ENCODE measurements at regions not wholly inside any gene's neighbourhood (a gene's known extent, or its start where the extent isn't known, plus 50 kb on each side); places are given as distances from the start of the nearest gene placed in this dataset.

DNA sequence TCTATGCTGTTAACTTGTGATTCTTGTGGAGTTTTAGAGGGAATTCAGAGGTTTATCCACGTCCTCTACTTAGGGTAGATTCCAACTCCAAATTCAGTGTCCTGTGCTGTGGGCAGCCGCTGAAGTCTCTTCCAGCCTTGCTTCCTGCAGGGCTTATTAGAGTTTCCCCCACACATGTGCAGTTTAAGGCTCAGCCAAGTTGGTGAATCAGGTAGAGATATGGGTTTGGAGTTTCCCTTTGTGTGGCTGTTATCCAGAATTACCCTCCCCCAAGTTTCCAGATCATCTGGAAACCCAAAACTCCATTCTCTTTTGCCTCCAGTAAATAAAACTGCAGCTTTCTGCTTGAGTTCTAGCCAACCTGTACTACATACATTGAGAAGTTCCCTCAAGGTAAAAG, 853.7 kb downstream of the GALC start:
- no peak overlapping the region for H3K4me3 Mint-ChIP-seq
- H3K9me3 Mint-ChIP-seq, result peaks cover 8% of the 10 kb centered on the region
- no peaks in the 10 kb centered on the region for H3K4me1 Mint-ChIP-seq
- ChIA-PET CTCF (no interaction called here), POLR2A (no interaction called here)
- H3K36me3 Mint-ChIP-seq (ENCODE audit: low read depth), result no peaks in the 10 kb centered on the region
- H3K27ac Mint-ChIP-seq, result no peak overlapping the region
- H3K27me3 Mint-ChIP-seq, result no peaks in the 10 kb centered on the region
- ATAC-seq (ENCODE audit: low read depth) (no peak), DNase-seq (no peak)
- intact Hi-C loops (cut with micrococcal nuclease), result no loop called here
- TF ChIP-seq, protein P1, sequence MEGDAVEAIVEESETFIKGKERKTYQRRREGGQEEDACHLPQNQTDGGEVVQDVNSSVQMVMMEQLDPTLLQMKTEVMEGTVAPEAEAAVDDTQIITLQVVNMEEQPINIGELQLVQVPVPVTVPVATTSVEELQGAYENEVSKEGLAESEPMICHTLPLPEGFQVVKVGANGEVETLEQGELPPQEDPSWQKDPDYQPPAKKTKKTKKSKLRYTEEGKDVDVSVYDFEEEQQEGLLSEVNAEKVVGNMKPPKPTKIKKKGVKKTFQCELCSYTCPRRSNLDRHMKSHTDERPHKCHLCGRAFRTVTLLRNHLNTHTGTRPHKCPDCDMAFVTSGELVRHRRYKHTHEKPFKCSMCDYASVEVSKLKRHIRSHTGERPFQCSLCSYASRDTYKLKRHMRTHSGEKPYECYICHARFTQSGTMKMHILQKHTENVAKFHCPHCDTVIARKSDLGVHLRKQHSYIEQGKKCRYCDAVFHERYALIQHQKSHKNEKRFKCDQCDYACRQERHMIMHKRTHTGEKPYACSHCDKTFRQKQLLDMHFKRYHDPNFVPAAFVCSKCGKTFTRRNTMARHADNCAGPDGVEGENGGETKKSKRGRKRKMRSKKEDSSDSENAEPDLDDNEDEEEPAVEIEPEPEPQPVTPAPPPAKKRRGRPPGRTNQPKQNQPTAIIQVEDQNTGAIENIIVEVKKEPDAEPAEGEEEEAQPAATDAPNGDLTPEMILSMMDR (IDR thresholded peaks at IDR 0.05), result no peak

DNA sequence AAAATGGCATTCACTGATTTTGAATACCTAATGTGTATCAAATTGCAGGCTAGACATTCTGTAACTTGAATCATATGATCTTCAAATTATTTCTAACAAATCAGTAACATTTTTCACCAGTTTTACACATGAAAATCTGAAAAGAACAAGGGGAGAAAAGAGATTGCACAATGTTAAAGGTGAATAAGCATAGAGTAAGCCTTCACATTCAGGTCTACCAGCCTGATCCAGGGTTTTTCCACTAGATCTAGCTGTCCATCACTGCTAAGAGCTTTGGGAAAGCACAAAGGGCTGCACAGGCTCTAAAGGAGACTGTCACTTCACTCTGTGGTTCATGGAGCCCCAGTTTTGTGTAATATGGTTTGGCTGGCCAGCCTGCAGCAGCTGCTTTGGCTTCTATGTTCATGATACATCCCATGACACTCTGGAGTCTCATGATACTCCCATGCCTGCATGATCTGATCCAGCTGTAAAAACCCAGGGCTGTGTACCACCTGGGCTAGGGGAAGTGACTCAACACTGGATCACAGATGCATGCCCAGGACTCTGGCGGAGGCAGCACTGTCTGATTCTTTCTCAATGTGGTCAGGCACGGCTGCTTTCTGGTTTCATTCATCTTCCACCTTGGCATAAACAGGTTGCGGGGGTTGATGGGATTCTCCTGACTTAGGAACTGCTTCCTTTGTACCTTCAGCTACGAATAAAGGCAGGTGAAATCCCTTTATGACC, 859.7 kb downstream of the GALC start:
- TF ChIP-seq, protein P1 (IDR thresholded peaks at IDR 0.05), result no peak
- H3K4me3 Mint-ChIP-seq, result no peak overlapping the region
- no peaks in the 10 kb centered on the region for H3K36me3 Mint-ChIP-seq (ENCODE audit: low read depth)
- peaks cover 8% of the 10 kb centered on the region for H3K9me3 Mint-ChIP-seq
- intact Hi-C loops (cut with micrococcal nuclease), result no loop called here
- ATAC-seq (ENCODE audit: low read depth) (no peak), DNase-seq (no peak)
- no peak overlapping the region for H3K27ac Mint-ChIP-seq
- ChIA-PET CTCF (no interaction called here), POLR2A (no interaction called here)
- no peaks in the 10 kb centered on the region for H3K4me1 Mint-ChIP-seq
- no peaks in the 10 kb centered on the region for H3K27me3 Mint-ChIP-seq

DNA sequence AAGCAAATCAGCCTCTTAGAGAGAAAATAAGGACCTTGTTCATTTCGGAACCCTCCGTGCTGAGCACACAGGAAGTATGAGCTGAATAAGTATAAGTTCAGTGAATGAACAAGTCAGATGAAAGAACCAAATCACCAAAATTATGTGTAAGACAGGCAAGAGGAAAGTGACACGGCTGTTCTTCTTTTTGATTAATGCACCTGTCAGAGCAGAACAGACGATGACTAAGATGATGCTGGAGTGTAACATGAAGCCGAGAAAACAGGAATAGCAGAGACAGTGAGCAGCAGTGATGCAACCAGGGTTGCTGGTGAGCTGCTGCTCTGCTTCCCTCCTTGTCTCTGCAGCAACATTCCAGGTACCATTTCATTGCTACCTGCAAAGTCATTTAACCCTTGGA, 861.1 kb downstream of the GALC start:
- Mint-ChIP-seq H3K9me3 (peaks cover 8% of the 10 kb centered on the region), H3K4me1 (no peaks in the 10 kb centered on the region), H3K36me3 (ENCODE audit: low read depth) (no peaks in the 10 kb centered on the region), H3K27ac (no peak overlapping the region), H3K27me3 (no peaks in the 10 kb centered on the region), H3K4me3 (no peak overlapping the region)
- ChIA-PET POLR2A (no interaction called here), CTCF (no interaction called here)
- ATAC-seq (ENCODE audit: low read depth) (no peak), DNase-seq (no peak)
- intact Hi-C loops (cut with micrococcal nuclease), result no loop called here
- TF ChIP-seq, protein P1 (IDR thresholded peaks at IDR 0.05), result no peak

GRCh38 chr14:87122166-87122565, 870.8 kb downstream of the GALC start:
- DNase-seq (no peak), ATAC-seq (ENCODE audit: low read depth) (no peak)
- Mint-ChIP-seq H3K9me3 (peaks cover 3% of the 10 kb centered on the region), H3K27me3 (no peaks in the 10 kb centered on the region), H3K4me3 (no peak overlapping the region), H3K27ac (no peak overlapping the region), H3K36me3 (ENCODE audit: low read depth) (no peaks in the 10 kb centered on the region), H3K4me1 (no peaks in the 10 kb centered on the region)
- CTCF ChIA-PET, result no interaction called here
- POLR2A ChIA-PET, result no interaction called here
- TF ChIP-seq, protein P1 (IDR thresholded peaks at IDR 0.05), result no peak
- intact Hi-C loops (cut with micrococcal nuclease), result no loop called here

- DNase-seq (no peak), ATAC-seq (ENCODE audit: low read depth) (no peak)
- Mint-ChIP-seq H3K27me3 (no peaks in the 10 kb centered on the region), H3K4me1 (no peaks in the 10 kb centered on the region), H3K27ac (no peak overlapping the region), H3K36me3 (ENCODE audit: low read depth) (no peaks in the 10 kb centered on the region), H3K4me3 (no peak overlapping the region), H3K9me3 (peaks cover 3% of the 10 kb centered on the region)
- ChIA-PET CTCF (no interaction called here), POLR2A (no interaction called here)
- intact Hi-C loops (cut with micrococcal nuclease), result no loop called here
- TF ChIP-seq, protein P1 (IDR thresholded peaks at IDR 0.05), result no peak
These were observed 871.3 kb downstream of the GALC start for GRCh38 chr14:87121716-87122115.
